ENCODE measurements at regions not wholly inside any gene's neighbourhood (a gene's known extent, or its start where the extent isn't known, plus 50 kb on each side); places are given as distances from the start of the nearest gene placed in this dataset.
A peak's percentile ranks its signal among the peaks of the same experiment; 100 is the strongest.
"Not testable (repeated sequence)": the region's sequence is repeated elsewhere in the genome, so short reads cannot be mapped to it uniquely, and the experiment has no call there.

- no peak for ATAC-seq (ENCODE audit: insufficient read depth, low FRiP score)
- Histone ChIP-seq H3K9me3 (ENCODE audit: control insufficient read depth in 4 of 4, insufficient read depth in 3 of 4, low read length in 3 of 4) (peaks cover 0 to 4% (median 2%) of the 10 kb centered on the region in 4 donors), H3K27me3 (ENCODE audit: control insufficient read depth in 3 of 3, insufficient read depth in 3 of 3, low read length in 2 of 3) (no peaks in the 10 kb centered on the region), H3K36me3 (ENCODE audit: control insufficient read depth in 4 of 4, insufficient read depth in 4 of 4, low read length in 4 of 4) (no peaks in the 10 kb centered on the region), H3K4me1 (ENCODE audit: control insufficient read depth in 5 of 5, insufficient read depth in 5 of 5, low read length in 5 of 5) (no peaks in the 10 kb centered on the region), H3K27ac (ENCODE audit: low read depth in 1 of 2, low read length in 1 of 2) (no peak overlapping the region), H3K4me3 (no peak overlapping the region), H3K9ac (ENCODE audit: insufficient read depth in 1 of 2, low read length in 2 of 2) (no peak overlapping the region)
- DNase-seq = peak in 2 of 3 donors; percentile 56 to 68
- no peak for TF ChIP-seq CTCF (IDR thresholded peaks at IDR 0.05; ENCODE audit: control extremely low read depth, extremely low read depth)
- WGBS, 2 donors = 59 to 71% methylated on average over 1 of the region's 1 CpG
Measured at GRCh38 chr1:69088571-69088970, 479.2 kb upstream of the LRRC7 start.

GRCh38 chr1:69090170-69090569 lies 477.6 kb upstream of the LRRC7 start:
- ATAC-seq (ENCODE audit: insufficient read depth, low FRiP score) = no peak
- no peak for TF ChIP-seq CTCF (IDR thresholded peaks at IDR 0.05; ENCODE audit: control extremely low read depth, extremely low read depth)

DNA sequence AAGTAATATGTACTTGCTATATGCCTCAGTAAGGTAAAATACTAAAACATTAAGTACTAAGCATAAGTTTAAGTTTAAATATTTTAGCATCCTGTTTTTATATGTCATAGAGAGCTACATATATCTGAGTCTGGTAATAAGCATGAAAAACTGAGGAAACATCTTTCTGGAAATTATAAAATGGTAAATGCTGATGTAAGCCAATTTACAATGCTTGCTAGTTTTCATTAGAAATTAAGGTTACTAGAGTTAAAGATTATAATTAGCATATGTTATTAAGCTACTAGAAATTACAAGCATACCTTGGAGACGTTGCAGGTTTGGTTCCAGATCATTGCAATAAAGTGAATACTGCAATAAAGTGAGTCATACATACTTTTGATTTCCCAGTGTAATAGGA lies 477.0 kb upstream of the LRRC7 start:
- H3K36me3 ChIP-seq (ENCODE audit: control insufficient read depth in 4 of 4, insufficient read depth in 4 of 4, low read length in 4 of 4) = no peaks in the 10 kb centered on the region
- no peak for ATAC-seq (ENCODE audit: insufficient read depth, low FRiP score)
- TF ChIP-seq CTCF (IDR thresholded peaks at IDR 0.05; ENCODE audit: control extremely low read depth, extremely low read depth) = no peak

More at GRCh38 chr1:69090170-69090569, 477.6 kb upstream of the LRRC7 start:
- Histone ChIP-seq H3K4me3 (no peak overlapping the region), H3K9me3 (ENCODE audit: control insufficient read depth in 4 of 4, insufficient read depth in 3 of 4, low read length in 3 of 4) (peaks cover 0 to 4% (median 2%) of the 10 kb centered on the region in 4 donors), H3K27ac (ENCODE audit: low read depth in 1 of 2, low read length in 1 of 2) (no peak overlapping the region), H3K27me3 (ENCODE audit: control insufficient read depth in 3 of 3, insufficient read depth in 3 of 3, low read length in 2 of 3) (no peaks in the 10 kb centered on the region), H3K9ac (ENCODE audit: insufficient read depth in 1 of 2, low read length in 2 of 2) (no peak overlapping the region), H3K36me3 (ENCODE audit: control insufficient read depth in 4 of 4, insufficient read depth in 4 of 4, low read length in 4 of 4) (no peaks in the 10 kb centered on the region), H3K4me1 (ENCODE audit: control insufficient read depth in 5 of 5, insufficient read depth in 5 of 5, low read length in 5 of 5) (no peaks in the 10 kb centered on the region)
- DNase-seq = no peak

DNA sequence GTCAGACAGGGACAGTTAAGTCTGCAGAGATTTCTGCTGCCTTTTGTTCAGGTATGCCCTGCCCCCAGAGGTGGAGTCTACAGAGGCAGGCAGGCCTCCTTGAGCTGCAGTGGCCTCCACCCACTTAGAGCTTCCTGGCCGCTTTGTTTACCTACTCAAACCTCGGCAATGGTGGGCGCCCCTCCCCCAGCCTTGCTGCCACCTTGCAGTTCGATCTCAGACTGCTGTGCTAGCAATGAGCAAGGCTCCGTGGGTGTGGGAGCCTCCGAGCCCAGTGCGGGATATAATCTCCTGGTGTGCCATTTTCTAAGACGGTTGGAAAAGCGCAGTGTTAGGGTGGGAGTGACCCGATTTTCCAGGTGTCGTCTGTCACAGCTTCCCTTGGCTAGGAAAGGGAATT lies 465.7 kb upstream of the LRRC7 start:
- 93% methylated on average over 11 of the region's 11 CpGs for WGBS, 2 donors
- not testable (repeated sequence) for H3K9ac ChIP-seq (ENCODE audit: insufficient read depth in 1 of 2, low read length in 2 of 2); H3K27me3 ChIP-seq (ENCODE audit: control insufficient read depth in 3 of 3, insufficient read depth in 3 of 3, low read length in 2 of 3); H3K9me3 ChIP-seq (ENCODE audit: control insufficient read depth in 4 of 4, insufficient read depth in 3 of 4, low read length in 3 of 4); ATAC-seq (ENCODE audit: insufficient read depth, low FRiP score); H3K27ac ChIP-seq (ENCODE audit: low read depth in 1 of 2, low read length in 1 of 2); H3K4me3 ChIP-seq; DNase-seq; H3K4me1 ChIP-seq (ENCODE audit: control insufficient read depth in 5 of 5, insufficient read depth in 5 of 5, low read length in 5 of 5); H3K36me3 ChIP-seq (ENCODE audit: control insufficient read depth in 4 of 4, insufficient read depth in 4 of 4, low read length in 4 of 4)

More for the DNA sequence above, 477.0 kb upstream of the LRRC7 start:
- Histone ChIP-seq H3K27ac (ENCODE audit: low read depth in 1 of 2, low read length in 1 of 2) (no peak overlapping the region), H3K4me1 (ENCODE audit: control insufficient read depth in 5 of 5, insufficient read depth in 5 of 5, low read length in 5 of 5) (no peaks in the 10 kb centered on the region), H3K27me3 (ENCODE audit: control insufficient read depth in 3 of 3, insufficient read depth in 3 of 3, low read length in 2 of 3) (no peaks in the 10 kb centered on the region), H3K9ac (ENCODE audit: insufficient read depth in 1 of 2, low read length in 2 of 2) (no peak overlapping the region), H3K9me3 (ENCODE audit: control insufficient read depth in 4 of 4, insufficient read depth in 3 of 4, low read length in 3 of 4) (peaks cover 0 to 4% (median 2%) of the 10 kb centered on the region in 4 donors), H3K4me3 (no peak overlapping the region)
- 81 to 82% methylated on average over 1 of the region's 1 CpG for WGBS, 2 donors
- DNase-seq = no peak
